Uterus (tissue), 2 donors: ENCODE measurements at regions not wholly inside any gene's neighbourhood (a gene's known extent, or its start where the extent isn't known, plus 50 kb on each side); places are given as distances from the start of the nearest gene placed in this dataset.

Experiments
- CTCF ChIP-seq, 4 experiments: fragments of 200-600 bp in 2 of 4; fragments of 450-650 bp in 2 of 4; sonication (generic) in 2 of 4; IDR thresholded peaks; one replicate each; pipeline ENCODE4 v1.5.1; 2016 to 2019; ENCODE audit warnings: antibody characterized with exemption in 4 of 4, mild to moderate bottlenecking in 2 of 4, moderate library complexity in 1 of 4
- POLR2A ChIP-seq, 2 donors: fragments of 450-650 bp; IDR thresholded peaks; one replicate each; pipeline ENCODE4 v1.6.1; 2016; ENCODE audit warnings: antibody characterized with exemption in 2 of 2, mild to moderate bottlenecking in 1 of 2, moderate library complexity in 1 of 2

- TF ChIP-seq CTCF (IDR thresholded peaks at IDR 0.05) (no peak), POLR2A (IDR thresholded peaks at IDR 0.05) (no peak)
Observed at GRCh38 chr2:153068052-153068451, 349.6 kb downstream of the ARL6IP6 start.
